K562 (cell line): ENCODE measurements at regions not wholly inside any gene's neighbourhood (a gene's known extent, or its start where the extent isn't known, plus 50 kb on each side); places are given as distances from the start of the nearest gene placed in this dataset.

Experiments used
- CHCHD3 ChIP-seq: fragments of 250-450 bp; sonication (Bioruptor Pico); IDR thresholded peaks from 2 replicates; pipeline ENCODE4 v2.1.2; 2022; ENCODE audit warnings: mild to moderate bottlenecking
- KDM5B ChIP-seq: fragments of 200-600 bp; sonication (generic); IDR thresholded peaks from 2 replicates; pipeline ENCODE4 v1.6.1; 2012; ENCODE audit warnings: low read depth, mild to moderate bottlenecking, moderate library complexity, low read length, control low read depth, inconsistent platforms; ENCODE audit not compliant: insufficient replicate concordance
- RBM34 ChIP-seq: fragments of 200-400 bp; formaldehyde crosslinking; IDR thresholded peaks from 2 replicates; pipeline ENCODE4 v1.6.1; 2018; ENCODE audit warnings: low read length, borderline replicate concordance; ENCODE audit not compliant: insufficient read depth
- TFE3 ChIP-seq: fragments of 450-650 bp; formaldehyde crosslinking; IDR thresholded peaks from 2 replicates; pipeline ENCODE4 v1.4.0; 2020; ENCODE audit warnings: mild to moderate bottlenecking, mixed read lengths
- ZMIZ1 ChIP-seq, 2 experiments: fragments of 150-350 bp in 1 of 2; IDR thresholded peaks; 2 replicates each; pipeline ENCODE4 v1.6.1; 2012 to 2016; ENCODE audit warnings: low read depth in 2 of 2, low read length in 2 of 2, mild to moderate bottlenecking in 1 of 2, moderate library complexity in 1 of 2
- TF ChIP-seq, protein P1 (sequence below): fragments of 450-650 bp; formaldehyde crosslinking; conservative IDR thresholded peaks from 2 replicates; pipeline ENCODE4 v1.4.0; 2022; ENCODE audit warnings: mild to moderate bottlenecking, missing genetic modification characterization
- TF ChIP-seq, protein P2 (sequence below): fragments of 250-450 bp; sonication (Bioruptor Pico); IDR thresholded peaks from 2 replicates; pipeline ENCODE4 v1.8.0; 2022; ENCODE audit warnings: inconsistent platforms

DNA sequence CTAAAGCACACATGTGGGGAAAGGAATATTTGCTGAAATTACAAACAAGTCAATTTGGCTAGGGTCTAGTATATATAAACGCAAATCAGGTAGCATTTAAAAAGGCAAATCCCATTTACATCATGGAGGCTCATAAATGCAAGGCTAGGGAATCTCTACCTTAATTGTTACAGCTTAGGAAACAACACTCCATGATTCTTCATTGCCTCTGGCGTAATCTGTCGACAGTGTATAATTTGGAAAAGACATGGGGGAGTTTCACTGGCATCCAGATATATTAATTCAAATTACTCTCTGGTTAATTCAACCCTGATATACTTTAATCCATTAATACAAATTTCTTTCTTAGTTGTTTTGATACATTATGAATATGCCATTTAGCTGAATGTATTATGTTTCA, 1630.2 kb upstream of the FLRT2 start (continued):
- no peak for TF ChIP-seq ZMIZ1 (IDR thresholded peaks at IDR 0.05; ENCODE audit: low read depth in 2 of 2, low read length in 2 of 2)
- TF ChIP-seq, protein P1, sequence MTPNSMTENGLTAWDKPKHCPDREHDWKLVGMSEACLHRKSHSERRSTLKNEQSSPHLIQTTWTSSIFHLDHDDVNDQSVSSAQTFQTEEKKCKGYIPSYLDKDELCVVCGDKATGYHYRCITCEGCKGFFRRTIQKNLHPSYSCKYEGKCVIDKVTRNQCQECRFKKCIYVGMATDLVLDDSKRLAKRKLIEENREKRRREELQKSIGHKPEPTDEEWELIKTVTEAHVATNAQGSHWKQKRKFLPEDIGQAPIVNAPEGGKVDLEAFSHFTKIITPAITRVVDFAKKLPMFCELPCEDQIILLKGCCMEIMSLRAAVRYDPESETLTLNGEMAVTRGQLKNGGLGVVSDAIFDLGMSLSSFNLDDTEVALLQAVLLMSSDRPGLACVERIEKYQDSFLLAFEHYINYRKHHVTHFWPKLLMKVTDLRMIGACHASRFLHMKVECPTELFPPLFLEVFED (CRISPR knock-in tag), result no peak
- TF ChIP-seq, protein P2, sequence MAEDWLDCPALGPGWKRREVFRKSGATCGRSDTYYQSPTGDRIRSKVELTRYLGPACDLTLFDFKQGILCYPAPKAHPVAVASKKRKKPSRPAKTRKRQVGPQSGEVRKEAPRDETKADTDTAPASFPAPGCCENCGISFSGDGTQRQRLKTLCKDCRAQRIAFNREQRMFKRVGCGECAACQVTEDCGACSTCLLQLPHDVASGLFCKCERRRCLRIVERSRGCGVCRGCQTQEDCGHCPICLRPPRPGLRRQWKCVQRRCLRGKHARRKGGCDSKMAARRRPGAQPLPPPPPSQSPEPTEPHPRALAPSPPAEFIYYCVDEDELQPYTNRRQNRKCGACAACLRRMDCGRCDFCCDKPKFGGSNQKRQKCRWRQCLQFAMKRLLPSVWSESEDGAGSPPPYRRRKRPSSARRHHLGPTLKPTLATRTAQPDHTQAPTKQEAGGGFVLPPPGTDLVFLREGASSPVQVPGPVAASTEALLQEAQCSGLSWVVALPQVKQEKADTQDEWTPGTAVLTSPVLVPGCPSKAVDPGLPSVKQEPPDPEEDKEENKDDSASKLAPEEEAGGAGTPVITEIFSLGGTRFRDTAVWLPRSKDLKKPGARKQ, result no peak
- no peak for TF ChIP-seq TFE3 (CRISPR knock-in tag)
- TF ChIP-seq KDM5B, result no peak
- TF ChIP-seq CHCHD3 (CRISPR knock-in tag), result no peak
- no peak for TF ChIP-seq RBM34
